Stromal cell of bone marrow (primary cell): ENCODE measurements at regions not wholly inside any gene's neighbourhood (a gene's known extent, or its start where the extent isn't known, plus 50 kb on each side); places are given as distances from the start of the nearest gene placed in this dataset.
A peak's percentile ranks its signal among the peaks of the same experiment; 100 is the strongest.
"Not testable (repeated sequence)": the region's sequence is repeated elsewhere in the genome, so short reads cannot be mapped to it uniquely, and the experiment has no call there.

Experiments used
- DNase-seq: peaks from one replicate; pipeline ENCODE4 v3.0.0-alpha.2; 2012; ENCODE audit warnings: low read depth

DNA sequence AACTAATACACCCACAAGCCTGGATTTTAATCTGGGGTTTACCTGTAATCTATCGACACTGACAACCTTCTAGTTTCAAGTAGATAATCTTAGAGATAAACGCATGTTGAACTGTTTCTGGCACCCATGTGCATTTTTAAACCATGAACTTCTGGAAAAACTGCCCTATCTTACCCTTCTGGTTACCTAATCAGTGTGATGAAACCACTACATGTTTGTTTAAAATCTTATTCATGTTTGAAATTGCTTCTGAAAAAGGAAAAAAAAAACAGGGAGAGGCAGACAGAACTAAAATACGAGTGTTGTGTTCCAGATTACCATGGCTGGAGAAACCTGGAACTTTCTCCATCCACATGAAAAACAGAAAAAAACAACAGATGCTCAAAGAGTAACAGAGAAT lies 139.3 kb downstream of the MID1IP1 start:
- no peak for DNase-seq

DNA sequence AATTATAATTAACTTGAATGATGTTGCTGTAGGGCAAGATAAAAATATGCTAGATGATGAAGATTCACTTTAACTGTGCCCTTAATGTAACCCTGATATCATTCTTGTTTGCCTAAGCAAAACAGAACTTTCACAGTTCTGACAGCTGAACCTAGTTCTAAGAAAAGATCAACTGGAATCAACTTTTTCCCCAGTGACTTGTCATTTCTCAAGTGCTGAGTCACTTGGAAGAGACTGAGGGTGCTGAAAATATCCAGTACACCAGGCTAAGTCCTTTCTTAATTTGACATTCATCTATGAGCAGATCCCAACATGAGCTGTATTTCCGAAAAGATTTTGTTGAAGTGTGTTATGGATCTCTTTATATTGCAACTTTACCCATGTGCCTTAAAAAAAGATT lies 140.4 kb downstream of the MID1IP1 start:
- peak; percentile 45 for DNase-seq

DNA sequence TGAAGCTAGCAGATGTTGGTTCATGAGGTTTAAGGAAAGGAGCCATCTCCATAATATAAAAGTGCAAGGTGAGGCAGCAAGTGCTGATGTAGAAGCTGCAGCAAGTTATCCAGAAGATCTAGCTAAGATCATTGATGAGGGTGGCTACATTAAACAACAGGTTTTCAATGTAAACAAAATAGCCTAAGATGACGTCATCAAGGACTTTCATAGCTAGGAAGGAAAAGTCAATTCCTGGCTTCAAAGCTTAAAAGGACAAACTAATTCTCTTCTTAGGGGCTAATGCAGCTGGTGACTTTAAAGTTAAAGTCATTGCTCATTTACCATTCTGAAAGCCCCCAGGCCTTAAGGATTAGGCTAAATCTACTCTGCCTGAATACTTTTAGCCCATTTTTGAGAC lies 141.9 kb downstream of the MID1IP1 start:
- DNase-seq, result no peak

DNA sequence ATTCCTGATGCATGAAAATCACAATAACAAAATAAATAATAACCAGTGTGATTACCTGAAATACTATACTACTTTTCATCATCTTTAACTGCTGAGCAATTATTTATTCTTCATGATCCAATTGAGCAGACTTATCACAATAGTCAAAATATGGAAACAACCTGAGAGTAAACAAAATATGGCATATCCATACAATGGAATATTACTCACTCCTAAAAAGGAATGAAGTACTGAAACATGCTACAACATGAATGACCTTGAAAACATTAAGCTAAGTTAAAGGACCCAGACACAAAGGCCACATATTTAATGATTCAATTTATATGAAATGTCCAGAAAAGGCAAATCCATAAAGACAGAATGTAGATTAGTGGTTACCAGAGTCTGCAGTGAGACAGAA lies 146.8 kb downstream of the MID1IP1 start:
- no peak for DNase-seq

DNA sequence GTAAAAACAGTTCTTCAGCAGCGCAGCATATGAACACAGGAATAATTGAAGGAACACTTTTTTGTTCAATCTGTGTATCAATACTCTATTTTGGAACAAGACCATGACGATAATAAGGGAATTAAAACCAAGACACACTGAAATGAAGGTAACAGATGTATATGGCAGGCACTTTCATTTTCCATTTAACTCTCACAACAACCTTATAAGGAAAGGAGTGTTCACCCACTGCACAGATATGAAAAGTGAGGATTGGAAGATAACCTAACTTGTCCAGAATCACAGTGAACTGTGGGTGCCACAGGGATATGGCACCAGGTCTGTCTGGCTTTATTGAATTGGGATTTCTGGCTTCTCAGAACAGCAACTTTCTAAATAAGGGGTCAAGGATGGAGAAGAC lies 153.3 kb downstream of the MID1IP1 start:
- DNase-seq, result no peak

DNA sequence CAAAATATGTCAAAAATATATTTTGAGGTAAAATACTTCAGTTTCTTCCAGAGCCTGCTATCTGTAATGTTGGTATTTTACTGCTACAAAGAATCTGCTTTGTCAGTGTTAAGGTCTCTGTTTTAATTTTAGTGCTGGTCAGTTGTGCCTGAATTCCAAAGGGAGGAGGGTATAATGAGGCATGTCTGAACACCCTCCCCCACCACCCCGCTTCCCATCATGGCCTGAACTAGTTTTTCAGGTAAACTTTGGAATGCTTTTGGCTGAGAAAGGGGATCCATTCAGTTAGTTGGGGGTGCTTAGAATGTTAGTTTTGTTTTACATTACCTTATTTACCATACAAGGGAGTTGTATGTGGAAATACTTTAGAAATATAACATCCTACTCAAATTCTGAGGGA lies 158.5 kb downstream of the MID1IP1 start:
- no peak for DNase-seq

DNA sequence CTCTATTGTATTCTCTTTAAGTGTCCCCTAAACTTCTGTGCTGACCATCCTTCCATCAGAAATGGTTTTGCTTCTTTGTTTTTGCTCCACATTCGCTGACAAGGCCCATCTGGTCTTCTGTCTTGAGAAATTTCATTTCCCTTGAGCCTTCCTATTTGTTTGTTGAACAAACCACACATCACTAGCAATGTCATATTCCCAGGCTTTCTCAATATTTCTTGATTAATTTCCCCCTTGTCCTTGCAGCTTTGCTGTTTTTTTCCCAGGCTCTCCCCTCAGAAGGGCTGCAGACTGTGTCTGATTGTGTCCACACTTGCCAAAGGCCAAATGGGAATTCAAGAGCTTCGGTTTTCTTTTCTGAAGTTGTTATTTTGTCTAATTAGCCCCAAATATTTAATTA lies 158.9 kb downstream of the MID1IP1 start:
- DNase-seq, result peak; percentile 50

DNA sequence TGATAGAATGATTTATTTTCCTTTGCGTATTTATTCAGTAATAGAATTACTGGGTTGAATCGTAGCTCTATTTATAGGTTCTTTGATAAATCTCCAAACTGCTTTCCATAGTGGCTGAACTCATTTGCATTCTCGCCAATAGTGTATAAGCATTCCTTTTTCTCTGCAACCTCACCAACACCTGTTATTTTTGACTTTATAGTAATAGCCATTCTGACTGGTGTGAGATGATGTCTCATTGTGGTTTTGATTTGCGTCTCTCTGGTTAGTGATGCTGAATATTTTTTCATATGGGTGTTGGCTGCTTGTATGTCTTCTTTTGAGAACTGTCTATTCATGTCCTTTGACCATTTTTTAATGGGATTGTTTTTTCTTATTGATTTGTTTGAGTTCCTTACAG lies 160.7 kb downstream of the MID1IP1 start:
- no peak for DNase-seq

DNA sequence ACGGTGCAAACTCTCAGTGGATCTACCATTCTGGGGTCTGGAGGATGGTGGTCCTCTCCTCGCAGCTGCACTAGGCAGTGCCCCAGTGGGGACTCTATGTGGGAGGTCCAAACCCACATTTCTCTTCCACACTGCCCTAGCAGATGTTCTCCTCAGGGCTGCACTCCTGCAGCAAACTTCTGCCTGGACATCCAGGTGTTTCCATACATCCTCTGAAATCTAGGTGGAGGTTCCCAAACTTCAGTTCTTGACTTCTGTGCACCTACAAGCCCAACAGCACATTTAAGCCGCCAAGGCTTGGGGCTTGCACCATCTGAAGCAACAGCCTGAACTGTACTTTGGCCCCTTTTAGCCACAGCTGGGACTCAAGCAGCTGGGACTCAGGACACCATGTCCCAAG lies 162.0 kb downstream of the MID1IP1 start:
- DNase-seq, result not testable (repeated sequence)

DNA sequence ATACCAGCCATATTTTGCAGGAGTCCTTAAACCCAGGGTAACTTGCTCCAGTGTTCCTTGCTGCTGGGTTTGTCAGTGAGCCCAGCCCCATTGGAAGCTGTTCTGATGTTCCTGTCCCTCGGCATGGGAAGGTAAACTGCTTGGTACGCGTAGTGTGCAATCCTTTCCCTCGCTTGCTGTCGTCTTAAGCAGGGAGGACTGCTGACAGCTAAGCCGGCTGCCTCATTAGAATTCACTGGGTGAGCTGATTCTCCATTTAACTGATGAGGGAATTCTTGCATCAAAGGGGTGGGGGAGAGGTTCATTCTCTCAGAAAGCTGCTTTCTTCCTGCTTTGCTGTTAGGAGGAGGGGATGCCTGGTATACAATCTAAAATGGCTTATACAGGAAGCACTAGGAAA lies 164.6 kb downstream of the MID1IP1 start:
- DNase-seq, result no peak

DNA sequence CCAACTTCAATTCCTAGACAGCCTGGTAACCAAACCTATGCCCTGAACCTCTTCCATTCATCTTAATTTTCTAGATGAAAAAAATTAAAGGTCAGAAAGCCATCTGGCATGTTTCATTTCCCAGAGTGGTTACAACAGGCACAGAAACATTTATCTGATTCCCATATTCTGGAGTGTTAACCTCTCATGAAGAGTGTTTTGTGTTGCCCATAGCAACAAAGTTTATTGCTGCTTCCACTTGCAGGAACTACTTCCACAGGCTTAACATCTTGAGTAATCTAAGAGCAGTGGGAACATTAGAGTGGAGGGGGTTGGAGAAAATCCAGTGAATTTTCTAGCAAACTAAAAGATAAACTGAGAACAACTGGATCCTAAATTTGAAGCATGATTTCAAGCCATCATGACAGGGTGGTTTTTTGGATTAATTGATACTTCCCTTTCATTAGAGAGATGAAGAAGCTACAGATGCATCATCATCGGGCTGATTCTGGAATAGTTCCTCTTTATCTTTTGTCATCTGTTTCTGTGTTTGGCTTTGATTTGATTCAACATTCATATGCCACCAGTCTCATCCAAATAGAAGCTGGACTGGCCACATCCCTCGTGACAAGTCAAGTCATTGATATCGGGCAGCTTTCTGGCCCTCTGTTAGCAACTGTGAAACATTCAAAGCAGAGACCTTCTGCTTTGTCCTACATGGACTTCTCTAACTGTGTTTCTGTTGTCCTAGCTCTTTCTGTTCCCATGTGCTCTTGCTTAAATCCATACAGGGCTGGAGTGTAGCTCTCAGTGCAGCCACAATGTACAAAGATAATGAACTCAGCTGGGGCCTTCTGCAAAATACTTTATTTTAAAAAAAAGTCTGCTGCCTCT lies 167.3 kb downstream of the MID1IP1 start:
- DNase-seq, result peak; percentile 23

DNA sequence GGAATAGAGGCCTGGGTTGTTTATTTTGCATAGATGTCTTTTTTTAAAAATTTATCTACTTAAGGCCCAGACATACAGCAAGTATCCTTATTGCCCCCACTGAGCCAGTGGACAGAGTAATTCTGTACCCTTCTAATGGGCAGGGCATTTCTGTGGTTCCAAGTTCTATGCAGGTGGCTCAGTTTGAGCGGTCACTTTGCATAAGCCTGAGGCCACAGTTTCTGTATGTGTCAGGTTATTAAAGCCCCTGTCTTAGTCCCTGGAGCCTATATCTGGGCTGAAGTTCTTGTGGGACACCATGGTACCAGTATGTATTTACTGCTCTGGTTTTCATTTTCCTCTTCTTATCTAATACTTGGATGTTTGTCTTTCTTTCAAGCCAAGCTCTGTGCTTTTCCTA lies 168.8 kb downstream of the MID1IP1 start:
- no peak for DNase-seq

DNA sequence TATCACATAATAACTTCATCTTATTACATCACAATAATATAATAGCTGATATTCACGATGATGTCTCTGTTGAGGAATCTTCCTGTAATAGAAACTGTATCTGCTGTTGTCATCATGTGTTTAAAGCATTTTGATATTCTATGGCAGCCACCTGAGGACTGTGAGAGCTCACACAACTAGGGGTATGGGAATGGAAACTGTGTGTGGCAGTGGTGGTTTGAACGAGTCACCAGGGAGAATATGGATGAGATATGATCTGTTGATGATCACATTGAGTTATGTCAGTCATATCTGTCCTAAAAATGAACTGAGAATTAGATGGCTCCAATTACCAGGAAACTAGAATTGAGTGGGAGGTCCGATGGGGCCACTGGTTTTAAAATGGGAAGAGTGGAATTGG lies 169.6 kb downstream of the MID1IP1 start:
- no peak for DNase-seq

DNA sequence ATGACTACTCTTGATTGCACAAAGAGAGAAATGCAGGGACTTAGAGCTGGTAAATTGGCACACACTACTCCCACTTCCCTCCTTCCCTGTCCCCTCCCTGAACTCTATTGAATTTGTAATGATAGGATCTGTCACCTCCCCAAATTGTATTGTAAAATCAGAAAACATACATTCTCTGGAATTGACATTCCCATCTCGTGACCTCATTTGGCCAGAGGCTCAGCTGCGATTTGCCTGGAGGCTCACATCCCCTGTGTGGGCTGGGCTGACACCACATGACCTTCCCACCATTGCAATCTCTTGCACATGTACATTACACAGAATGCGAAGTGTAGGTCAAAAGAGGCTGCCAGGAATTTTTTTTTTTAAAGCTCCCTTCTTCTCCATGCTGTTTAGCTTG lies 172.1 kb downstream of the MID1IP1 start:
- no peak for DNase-seq

DNA sequence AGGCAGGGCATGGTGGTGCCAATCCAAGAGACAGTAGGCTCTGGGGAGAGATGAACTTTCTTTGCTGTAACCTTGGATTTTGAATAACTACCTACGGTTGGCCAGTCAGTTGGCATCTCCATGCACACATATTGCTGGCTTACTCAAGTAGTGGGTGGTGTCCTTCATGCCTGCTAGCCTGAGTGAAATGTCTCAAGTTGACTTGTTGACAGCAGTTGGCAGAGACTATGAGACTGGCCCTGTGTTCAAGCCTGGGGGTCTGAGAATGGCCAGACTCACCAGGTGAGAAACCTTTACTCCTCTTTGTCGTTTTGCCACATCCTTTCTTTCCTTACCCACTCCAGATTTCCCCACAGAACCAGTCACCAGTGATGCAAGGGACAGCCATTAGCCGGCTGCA lies 173.3 kb downstream of the MID1IP1 start:
- DNase-seq, result no peak

DNA sequence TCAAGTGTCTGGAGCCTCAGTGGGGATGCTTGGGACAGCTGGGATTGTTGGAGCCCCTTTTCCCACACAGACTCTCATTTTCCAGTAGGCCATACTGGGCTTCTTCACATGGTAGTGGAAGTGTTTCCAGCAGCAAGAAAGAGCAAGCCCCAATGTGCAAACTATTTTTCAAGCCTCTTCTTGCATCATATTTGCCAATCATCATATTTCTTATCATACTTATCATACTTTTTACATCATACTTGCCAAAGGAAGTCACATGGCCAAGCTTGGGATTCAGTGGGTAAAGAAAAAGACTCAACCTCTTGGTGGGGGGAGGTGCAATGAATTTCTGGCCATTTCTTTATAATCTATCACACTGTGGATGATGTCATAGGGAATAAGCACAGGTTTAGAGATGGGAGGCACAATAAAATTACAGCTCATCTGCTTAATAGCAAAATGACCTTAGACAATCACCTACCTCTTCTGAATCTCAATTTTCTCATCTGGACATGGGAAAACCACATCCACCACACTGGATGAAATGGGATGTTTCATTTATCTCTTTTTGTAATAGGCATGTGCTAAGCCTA lies 174.2 kb downstream of the MID1IP1 start:
- no peak for DNase-seq

DNA sequence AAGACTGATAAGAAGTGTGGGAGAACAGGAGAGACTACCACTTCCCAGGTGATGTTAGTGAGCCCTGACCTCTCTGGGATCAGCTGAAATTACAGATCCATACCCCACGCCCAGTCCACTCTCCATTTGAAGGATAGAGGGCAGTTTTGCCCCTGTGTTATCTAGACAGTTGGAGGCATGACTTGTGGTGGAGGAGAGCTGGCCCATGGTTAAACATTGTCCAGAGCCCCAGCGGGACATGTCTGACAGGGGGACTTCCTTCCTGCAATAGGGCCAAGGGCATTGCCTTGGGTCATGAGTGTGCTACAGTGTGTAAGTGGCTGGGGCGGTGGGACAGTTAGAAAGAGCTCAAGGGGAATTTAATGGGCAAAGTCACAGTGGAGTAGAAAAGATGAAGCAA lies 181.1 kb downstream of the MID1IP1 start:
- no peak for DNase-seq

DNA sequence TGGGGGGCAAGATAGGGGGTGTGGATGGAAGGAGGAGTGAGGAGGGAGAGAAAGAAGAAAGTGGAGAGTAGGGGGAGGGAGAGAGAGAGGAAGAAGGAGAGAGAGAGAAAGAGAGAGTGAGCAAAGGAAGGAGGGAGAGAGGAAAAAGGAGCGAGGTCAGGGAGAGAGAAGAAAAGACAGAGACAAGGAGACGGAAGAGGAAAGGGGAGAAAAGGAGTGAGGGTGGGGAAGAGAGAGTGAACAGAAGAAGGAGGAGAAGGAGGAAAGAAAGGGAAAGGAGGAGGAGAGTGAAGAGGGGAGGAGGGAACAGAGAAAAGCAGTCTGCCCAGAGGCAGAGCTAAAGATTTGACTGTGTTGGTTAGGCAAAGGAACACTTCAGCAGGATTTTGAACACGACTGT lies 181.6 kb downstream of the MID1IP1 start:
- DNase-seq, result no peak

DNA sequence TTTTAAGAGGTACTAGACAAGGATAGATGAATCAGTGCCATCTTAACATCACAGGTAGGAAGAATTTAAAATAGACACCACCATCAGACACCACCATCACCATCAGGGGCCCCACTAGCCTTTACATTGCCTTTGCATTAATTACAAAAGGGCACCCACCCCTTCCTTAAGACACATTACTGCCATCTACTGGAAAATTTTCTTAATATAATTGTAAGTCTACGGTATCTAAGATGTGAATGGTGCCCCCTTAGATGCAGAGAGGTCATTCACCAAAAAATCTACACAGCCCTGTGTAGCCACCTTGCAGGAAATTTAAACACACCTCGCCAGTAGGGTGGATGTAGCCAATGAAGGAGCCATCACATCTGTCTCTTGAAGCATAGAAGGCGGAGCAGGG lies 184.1 kb downstream of the MID1IP1 start:
- no peak for DNase-seq

DNA sequence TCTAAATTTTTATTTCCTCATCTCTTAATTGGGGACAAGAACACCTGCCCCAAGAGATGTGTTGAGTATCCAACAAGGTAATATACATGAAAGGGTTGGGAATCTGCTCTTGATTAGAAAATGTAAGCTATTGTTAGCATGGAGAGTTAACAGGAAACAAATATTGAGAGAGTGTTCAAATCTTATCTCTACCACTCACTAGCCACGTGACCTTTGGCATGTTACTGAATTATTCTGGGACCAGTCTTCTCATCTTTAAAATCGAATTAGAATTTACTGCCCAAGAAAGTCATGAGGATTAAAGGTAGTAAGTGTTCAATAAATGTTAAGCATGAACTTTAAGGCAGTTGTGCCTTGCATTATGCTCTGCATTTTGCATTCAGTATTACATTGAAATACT lies 184.7 kb downstream of the MID1IP1 start:
- DNase-seq, result no peak

DNA sequence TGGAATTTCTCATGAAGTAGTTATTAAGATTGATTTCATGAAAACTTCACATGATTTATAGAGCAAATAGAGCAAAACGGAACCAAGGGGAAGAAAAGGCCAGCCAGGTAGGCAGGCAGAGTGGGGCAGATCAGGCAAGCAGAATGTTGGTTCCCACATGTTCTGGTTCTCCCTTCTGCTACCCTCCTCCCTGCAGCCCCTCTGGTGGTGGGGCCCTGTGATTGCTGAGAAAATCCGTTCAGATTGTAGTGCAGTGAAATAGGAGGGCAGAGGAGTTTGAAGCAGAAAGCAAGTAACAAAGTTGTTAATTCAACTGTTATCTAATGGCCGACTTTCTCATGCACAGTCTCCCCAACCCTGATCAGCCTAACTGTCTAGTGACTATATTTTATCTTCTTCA lies 185.3 kb downstream of the MID1IP1 start:
- no peak for DNase-seq

DNA sequence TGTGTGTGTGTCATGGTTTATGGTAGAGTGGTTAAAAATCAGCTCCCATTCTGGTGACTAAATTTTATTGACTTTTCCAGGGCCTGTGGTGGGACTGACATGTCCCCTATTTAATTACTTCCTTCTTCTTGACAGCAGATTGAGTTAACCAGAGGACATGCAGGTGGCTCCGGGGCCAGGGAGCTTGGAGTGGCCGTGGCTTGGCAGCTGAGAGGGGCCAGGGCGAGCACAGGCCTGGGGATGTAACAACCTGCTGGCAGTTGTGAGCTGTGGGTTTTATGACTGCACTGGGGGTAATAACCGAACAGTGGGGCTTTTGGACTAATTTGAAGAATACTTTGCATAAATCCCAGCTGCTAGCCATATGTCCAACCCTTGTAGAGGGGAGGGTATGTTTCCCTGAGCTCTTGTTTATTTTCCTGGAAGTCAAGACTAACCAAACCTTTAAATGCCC lies 186.0 kb downstream of the MID1IP1 start:
- DNase-seq, result no peak

DNA sequence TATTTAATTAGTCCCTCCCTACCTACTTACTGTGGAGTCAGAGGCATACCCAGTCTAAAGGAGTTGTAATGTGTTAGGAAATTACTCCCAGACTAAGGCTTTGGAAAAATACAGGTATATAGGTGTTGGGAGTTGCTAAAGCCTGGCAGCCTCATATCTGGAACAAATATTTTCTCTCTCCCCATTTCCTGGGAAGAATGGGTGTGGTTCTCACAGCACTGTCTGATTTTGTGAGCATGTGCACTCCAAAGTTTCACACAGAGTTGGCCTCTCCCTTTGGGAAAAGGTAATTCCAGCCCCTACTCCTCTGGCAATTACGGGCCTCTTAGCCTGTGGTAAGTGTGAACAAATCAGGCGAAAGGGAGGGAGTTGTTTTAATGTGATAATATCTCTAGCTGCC lies 187.0 kb downstream of the MID1IP1 start:
- no peak for DNase-seq

DNA sequence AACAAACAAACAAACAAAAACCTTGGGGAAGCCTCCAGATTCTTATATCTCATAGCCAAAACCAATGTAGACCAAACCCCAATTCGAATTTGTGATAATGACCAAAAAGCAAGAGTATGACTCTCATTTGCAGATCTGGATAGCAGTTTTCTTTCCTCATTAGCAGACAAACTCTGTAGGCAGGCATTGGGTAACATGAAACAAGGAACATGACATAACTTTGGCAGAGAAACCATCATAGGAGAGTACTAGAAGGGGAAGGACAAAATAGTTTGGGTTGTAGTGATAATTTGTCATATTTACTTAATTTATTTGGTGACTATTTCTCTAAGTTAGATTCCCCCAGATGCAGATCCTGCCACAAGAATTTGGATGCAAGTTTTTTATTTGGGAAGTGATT lies 187.8 kb downstream of the MID1IP1 start:
- no peak for DNase-seq
